ENCODE measurements at regions not wholly inside any gene's neighbourhood (a gene's known extent, or its start where the extent isn't known, plus 50 kb on each side); places are given as distances from the start of the nearest gene placed in this dataset.

DNA sequence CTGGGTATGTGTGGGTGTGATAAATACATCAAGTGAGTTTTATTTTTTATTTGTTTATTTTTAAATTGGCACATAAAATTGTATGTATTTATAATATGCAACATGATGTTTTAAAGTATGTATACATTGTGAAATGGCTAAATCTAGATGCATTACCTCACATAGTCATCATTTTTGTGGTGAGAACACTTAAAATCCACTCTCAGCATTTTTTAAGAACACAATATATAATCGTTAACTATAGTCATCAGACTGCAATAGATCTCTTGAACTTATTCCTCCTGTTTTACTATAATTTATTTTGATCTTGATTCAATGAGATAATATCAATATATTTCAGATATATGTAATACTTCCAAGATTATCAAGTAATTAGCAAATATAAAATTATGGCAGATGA is 93.9 kb upstream of the ALDH1A1 start:
- TF ChIP-seq POLR2A (IDR thresholded peaks at IDR 0.05; ENCODE audit: low read depth, low read length) (no peak), POLR2AphosphoS5 (IDR thresholded peaks at IDR 0.05; ENCODE audit: low read depth, low read length) (no peak), TAF1 (IDR thresholded peaks at IDR 0.05; ENCODE audit: low read depth, low read length) (no peak), SPI1 (IDR thresholded peaks at IDR 0.05; ENCODE audit: low read depth, low read length) (no peak), PAX5 (IDR thresholded peaks at IDR 0.05; ENCODE audit: insufficient read depth, low read length, severe bottlenecking) (no peak), POU2F2 (IDR thresholded peaks at IDR 0.05; ENCODE audit: low read depth, low read length) (no peak)
